HG03354 (cell line): ENCODE measurements at regions not wholly inside any gene's neighbourhood (a gene's known extent, or its start where the extent isn't known, plus 50 kb on each side); places are given as distances from the start of the nearest gene placed in this dataset.
"Not testable (repeated sequence)": the region's sequence is repeated elsewhere in the genome, so short reads cannot be mapped to it uniquely, and the experiment has no call there.

Experiments
- ATAC-seq: cut with Tn5 transposase; IDR thresholded peaks from one replicate; pipeline ENCODE4 v1.9.1; 2021; ENCODE audit warnings: mild to moderate bottlenecking; ENCODE audit not compliant: unreplicated experiment, poor library complexity, severe bottlenecking

DNA sequence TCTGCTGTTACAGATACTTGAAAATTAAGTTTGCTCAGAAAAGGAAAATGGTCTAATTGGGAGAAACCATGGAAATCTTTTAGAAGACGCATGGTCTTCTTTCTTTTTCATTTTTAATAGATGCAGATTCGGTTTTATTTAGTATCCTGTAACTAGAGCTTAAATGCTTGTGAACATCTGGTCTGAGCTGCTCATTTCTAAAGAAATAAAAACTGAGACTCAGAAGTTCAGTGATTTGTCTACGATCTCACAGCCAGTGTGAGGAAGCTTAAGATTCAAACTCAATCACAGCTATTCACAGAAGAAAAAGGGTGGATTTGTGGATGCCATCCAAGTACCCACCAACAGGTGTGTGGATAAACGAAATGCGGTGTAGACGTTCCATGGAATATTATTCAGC, 80.0 kb upstream of the TIAM1 start:
- ATAC-seq: no peak

- ATAC-seq: no peak
Observed at GRCh38 chr21:31420988-31421387, 76.9 kb upstream of the TIAM1 start.

- ATAC-seq: no peak
Observed at GRCh38 chr21:31420354-31420753, 76.3 kb upstream of the TIAM1 start.

DNA sequence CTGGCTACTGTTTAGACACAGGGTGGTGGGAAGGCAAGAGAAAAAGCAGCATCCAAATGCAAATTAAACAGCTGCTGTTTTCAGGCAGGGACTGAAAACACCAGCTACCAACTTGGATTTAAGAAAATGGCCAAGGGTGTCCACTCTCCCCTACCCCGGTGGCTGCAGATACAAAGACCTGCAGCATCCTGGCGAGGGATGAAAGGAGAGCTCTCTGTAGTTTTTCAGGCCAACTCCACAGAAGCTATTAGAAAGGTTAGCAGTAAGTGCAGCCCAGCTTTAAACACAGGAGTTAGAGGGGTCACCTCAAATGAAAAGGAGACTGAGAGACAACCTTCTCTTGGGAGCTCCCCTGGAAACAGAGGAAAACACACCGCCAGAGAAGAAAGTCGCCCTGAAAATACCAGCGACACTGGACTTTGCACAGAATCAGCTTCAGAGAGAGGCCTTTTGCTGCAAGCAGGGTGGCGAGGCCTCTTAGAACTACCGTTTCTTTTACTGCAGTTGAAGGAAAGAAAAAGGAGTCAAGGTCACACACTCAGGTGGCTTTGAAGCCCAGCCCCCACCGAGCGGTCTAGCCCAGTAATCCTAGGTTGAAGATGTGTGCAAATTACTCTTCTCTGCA, 74.4 kb upstream of the TIAM1 start:
- ATAC-seq: no peak

DNA sequence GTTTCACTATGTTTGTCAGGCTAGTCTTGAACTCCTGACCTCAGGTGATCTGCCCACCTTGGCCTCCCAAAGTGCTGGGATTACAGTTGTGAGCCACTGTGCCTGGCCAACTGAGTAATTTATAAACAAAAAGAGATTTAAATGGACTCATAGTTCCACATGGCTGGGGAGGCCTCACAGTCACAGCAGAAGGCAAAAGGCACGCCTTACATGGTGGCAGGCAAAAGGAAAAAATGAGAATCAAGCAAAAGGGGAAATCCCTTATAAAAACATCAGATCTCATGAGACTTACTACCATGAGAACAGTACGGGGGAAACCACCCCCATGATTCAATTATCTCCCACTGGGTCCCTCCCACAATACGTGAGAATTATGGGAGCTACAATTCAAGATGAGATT, 73.2 kb upstream of the TIAM1 start:
- not testable (repeated sequence) for ATAC-seq

DNA sequence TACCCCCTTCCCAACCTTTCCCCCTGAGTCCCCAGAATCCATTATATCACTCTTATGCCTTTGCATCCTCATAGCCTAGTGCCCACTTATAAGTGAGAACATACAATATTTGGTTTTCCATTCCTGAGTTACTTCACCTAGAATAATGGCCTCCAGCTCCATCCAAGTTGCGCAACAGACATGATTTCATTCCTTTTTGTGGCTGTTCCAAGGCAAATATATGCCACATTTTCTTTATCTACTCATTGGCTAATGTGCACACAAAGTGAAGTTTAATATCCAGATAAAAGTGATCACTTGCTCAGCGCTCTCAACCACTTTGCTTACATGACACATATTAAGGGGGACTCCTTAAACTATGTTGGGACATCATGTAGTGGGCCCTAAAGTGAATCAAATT, 72.4 kb upstream of the TIAM1 start:
- no peak for ATAC-seq

DNA sequence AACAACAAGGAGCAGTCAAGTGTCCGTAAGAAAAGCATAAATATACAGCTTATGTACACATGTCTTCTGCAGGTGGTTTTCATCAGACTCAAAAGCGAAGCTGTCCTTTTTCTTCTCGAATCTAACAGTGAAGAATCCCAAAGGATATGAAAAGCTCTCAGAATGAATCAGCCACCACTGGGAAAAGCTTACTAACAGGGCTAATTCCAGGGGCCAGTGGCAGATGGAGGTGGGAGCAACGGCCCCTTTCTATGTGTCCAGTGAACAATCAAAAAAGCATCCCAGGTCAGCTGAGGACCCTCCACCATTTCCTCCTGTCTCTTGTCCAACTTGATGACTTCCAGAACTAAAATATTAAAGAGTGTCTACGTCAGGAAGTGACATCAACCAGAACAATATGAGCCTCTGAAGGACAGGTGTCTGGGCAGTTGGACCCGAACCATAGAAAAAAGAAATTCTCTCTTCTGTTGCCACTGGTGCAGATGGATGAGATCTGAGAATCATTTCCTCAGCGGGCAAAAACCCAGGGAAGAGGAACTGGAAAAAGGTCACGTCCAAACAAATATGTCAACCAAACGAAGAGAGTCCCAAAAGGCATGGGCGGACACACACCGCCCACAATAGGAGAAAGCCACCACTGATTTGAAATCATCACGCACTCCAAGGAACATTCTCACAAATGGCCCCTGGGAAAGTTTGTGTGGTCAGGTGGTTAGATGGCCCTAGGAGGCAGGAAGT, 70.4 kb upstream of the TIAM1 start:
- no peak for ATAC-seq

DNA sequence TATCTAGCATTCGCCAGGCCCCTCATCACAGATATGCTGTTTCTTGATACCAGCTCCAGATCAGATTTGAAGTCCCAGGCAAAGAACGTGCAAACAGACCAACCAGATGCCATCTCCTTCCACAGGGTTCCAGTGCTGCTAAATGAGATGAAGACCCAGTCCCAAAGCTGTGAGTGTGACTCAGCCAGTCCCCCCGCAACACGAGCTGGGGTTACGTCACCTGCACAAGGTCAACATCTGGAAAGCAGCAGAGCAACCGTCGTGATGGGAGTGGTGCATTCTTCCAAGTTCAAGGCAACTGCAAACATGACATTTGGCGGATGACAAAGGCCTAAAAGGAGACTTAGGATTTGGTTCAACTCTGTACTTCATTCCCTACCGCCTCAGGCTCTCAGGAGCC, 69.6 kb upstream of the TIAM1 start:
- no peak for ATAC-seq

GRCh38 chr21:31410499-31411131, 66.6 kb upstream of the TIAM1 start:
- no peak for ATAC-seq

- no peak for ATAC-seq
Observed at GRCh38 chr21:31409831-31410487, 65.9 kb upstream of the TIAM1 start.

GRCh38 chr21:31408301-31409088, 64.4 kb upstream of the TIAM1 start:
- no peak for ATAC-seq

- no peak for ATAC-seq
Observed at GRCh38 chr21:31406510-31406909, 62.4 kb upstream of the TIAM1 start.

DNA sequence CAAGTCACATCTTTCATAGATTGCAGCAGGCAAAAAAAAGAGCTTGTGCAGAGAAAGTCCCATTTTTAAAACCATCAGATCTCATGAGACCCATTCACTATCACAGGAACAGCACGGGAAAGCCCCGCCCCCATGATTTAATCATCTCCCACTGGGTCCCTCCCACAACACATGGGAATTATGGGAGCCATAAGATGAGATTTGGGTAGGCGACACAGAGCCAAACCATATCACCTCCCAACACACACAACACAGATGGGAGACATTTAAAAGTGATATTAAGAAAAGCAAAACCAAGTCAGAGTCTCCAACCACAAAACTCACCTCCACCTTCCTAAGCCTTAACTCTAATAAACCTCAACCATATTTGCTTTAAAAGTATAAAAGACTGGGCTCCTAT, 61.5 kb upstream of the TIAM1 start:
- no peak for ATAC-seq

GRCh38 chr21:31403596-31404333, 59.7 kb upstream of the TIAM1 start:
- no peak for ATAC-seq

GRCh38 chr21:31399591-31399990, 55.5 kb upstream of the TIAM1 start:
- ATAC-seq: no peak

- no peak for ATAC-seq
Observed at GRCh38 chr21:31398574-31398973, 54.5 kb upstream of the TIAM1 start.

GRCh38 chr21:31397939-31398338, 53.9 kb upstream of the TIAM1 start:
- no peak for ATAC-seq

DNA sequence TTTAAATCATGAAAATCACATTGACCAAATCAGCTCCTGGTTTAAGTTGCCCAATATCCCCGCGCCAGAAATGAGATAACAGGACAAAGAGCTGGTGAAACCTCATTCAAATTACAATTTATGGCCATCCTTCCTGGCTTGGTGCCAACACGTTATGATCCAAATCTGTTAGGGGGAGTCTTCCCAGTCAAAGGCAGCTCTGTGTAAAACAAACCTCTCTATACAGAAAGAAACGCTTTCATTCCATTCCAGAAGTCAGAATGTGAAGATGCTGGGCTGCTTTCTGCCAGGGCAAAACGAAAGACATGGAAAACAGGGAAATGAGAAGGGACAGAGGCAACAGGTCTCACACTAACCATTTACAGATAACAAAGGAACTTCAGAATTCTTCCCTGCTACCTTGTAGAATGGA, 53.5 kb upstream of the TIAM1 start:
- no peak for ATAC-seq

DNA sequence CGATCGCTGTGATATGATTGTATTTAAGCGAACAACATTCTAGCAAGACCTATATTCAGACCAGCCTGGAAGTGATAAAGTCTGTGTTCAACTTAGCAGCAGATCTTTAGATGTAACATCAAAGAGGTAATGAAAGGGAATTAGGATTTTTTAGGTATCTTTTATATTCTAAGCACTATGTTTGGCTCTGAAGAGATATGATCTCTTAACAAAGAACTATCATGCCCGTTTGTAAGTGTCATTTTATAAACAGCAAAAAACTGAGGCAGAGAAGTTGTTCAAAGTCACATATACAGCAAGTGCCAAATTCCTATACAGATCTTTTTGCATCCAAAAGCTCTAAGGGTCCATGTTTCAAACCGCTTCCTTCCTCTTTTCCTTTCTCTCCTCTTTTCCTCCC, 53.0 kb upstream of the TIAM1 start:
- ATAC-seq: no peak
